ENCODE measurements at regions not wholly inside any gene's neighbourhood (a gene's known extent, or its start where the extent isn't known, plus 50 kb on each side); places are given as distances from the start of the nearest gene placed in this dataset.
"Not testable (repeated sequence)": the region's sequence is repeated elsewhere in the genome, so short reads cannot be mapped to it uniquely, and the experiment has no call there.

DNA sequence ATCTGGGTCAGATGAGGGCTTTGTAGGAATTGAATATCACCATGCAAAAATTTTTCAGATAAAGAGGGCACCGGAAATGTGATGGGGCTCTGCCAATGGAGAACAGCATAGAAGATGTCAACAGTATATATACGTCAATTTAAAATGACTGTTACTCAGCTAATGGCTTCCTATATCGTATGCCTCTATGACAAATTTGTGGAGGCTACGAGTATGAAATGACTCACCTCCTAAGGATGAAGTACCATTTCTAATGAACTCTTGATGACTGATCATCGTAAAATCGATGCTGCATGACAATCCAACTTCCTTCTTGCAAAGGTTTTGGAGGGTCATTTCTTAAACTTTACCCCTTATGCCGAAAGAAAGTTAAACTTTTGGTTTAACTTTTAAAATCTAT, 450.3 kb upstream of the ZP4 start:
- no peak overlapping the region for H3K27ac ChIP-seq
- TF ChIP-seq, protein P1, sequence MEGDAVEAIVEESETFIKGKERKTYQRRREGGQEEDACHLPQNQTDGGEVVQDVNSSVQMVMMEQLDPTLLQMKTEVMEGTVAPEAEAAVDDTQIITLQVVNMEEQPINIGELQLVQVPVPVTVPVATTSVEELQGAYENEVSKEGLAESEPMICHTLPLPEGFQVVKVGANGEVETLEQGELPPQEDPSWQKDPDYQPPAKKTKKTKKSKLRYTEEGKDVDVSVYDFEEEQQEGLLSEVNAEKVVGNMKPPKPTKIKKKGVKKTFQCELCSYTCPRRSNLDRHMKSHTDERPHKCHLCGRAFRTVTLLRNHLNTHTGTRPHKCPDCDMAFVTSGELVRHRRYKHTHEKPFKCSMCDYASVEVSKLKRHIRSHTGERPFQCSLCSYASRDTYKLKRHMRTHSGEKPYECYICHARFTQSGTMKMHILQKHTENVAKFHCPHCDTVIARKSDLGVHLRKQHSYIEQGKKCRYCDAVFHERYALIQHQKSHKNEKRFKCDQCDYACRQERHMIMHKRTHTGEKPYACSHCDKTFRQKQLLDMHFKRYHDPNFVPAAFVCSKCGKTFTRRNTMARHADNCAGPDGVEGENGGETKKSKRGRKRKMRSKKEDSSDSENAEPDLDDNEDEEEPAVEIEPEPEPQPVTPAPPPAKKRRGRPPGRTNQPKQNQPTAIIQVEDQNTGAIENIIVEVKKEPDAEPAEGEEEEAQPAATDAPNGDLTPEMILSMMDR (IDR thresholded peaks at IDR 0.05): no peak
- TF ChIP-seq ZFX (IDR thresholded peaks at IDR 0.05; ENCODE audit: borderline replicate concordance): no peak

DNA sequence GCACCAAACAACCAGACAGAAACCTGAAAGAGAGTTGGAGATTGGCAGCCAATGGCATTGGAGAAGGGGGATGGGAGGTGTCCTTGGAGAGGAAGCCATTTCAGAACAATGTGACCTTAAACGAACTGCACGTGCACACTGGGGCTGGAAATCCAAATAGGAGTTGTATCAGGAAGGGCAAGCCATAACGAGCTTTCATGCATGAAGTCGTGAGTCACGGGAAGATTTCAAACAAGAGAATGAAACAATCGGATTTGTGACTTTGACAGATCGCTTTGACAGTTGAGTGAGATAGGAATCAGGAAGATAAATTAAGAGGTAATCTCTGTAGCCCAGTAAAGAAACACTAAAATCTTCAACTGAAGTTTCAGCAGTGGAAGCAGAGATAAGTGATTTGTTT, 445.8 kb upstream of the ZP4 start:
- no peak for TF ChIP-seq ZFX (IDR thresholded peaks at IDR 0.05; ENCODE audit: borderline replicate concordance)
- TF ChIP-seq, protein P1 (IDR thresholded peaks at IDR 0.05): no peak
- no peak overlapping the region for H3K27ac ChIP-seq

DNA sequence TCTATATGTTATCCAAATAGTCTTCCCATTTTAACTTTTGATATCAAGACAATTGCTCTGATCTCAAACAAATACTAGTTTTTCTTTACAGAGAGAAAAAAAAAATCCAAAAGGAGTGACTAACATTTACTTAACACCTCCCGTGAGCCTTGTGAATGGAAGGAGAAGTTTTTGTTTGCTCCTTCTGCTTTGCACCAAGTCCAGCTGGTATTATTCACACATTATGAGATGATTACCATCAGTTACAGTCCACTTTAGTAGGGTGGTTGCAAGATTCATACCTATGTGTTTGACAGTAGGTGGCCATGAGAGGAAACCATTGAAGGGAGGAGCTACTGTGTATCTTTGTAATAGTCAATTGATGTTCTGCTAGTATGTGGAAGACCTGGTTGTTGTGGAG, 443.4 kb upstream of the ZP4 start:
- H3K27ac ChIP-seq: no peak overlapping the region
- TF ChIP-seq, protein P1 (IDR thresholded peaks at IDR 0.05): no peak
- no peak for TF ChIP-seq ZFX (IDR thresholded peaks at IDR 0.05; ENCODE audit: borderline replicate concordance)

DNA sequence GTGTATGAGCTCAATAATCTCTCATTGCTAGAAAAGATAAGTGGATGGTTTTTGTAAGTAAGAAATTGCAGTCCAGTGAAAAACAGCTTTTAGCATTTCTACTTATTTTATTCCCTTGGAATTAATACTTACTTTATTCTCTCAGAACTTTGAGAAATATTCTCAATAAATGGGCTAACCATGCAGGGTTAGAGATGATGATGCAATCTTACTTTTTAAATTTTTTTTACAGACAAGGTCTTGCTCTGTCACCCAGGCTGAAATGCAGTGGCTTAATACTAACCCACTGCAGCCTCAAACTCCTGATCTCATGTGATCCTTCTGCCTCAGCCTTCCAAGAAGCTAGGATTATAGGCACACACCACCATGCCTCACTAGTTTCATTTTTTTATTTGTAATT, 440.8 kb upstream of the ZP4 start:
- H3K27ac ChIP-seq: no peak overlapping the region
- no peak for TF ChIP-seq ZFX (IDR thresholded peaks at IDR 0.05; ENCODE audit: borderline replicate concordance)
- TF ChIP-seq, protein P1 (IDR thresholded peaks at IDR 0.05): no peak

DNA sequence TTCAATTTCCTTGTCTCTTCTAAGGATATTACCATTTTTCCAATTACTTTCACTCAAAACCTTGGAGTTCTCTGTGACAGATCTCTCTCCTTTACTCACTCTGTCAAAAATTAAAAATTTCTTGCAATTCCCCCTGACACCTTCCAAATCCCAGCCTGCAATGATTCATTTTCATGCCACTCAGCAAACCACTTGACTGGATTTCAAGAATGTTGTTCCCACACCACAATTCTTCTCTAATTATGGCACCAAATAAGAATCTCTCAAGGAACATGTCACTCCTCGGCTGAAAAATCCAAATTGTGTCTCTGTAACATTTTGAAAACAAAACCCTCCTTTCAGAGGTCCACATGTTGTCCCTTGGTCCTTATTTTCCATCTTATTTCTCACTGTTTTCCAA, 438.9 kb upstream of the ZP4 start:
- TF ChIP-seq, protein P1 (IDR thresholded peaks at IDR 0.05): no peak
- no peak for TF ChIP-seq ZFX (IDR thresholded peaks at IDR 0.05; ENCODE audit: borderline replicate concordance)
- H3K27ac ChIP-seq: no peak overlapping the region

DNA sequence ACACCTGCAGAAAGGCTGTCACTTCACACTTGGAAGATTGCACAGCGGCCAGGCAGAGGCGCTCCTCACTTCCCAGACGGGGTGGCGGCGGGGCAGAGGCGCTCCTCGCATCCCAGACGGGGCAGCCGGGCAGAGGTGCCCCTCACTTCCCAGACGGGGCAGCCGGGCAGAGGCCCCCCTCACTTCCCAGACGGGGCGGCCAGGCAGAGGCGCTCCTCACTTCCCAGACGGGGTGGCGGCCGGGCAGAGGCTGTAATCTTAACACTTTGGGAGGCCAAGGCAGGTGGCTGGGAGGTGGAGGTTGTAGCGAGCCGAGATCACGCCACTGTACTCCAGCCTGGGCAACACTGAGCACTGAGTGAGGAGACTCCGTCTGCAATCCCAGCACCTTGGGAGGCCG, 436.3 kb upstream of the ZP4 start:
- H3K27ac ChIP-seq: not testable (repeated sequence)

DNA sequence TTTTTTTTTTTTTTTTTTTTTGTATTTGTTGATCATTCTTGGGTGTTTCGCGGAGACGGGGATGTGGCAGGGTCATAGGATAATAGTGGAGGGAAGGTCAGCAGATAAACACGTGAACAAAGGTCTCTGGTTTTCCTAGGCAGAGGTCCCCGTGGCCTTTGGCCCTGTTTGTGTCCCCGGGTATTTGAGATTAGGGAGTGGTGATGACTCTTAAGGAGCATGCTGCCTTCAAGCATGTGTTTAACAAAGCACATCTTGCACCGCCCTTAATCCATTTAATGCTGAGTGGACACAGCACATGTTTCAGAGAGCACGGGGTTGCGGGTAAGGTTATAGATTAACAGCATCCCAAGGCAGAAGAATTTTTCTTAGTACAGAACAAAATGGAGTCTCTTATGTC, 435.8 kb upstream of the ZP4 start:
- H3K27ac ChIP-seq: not testable (repeated sequence)

DNA sequence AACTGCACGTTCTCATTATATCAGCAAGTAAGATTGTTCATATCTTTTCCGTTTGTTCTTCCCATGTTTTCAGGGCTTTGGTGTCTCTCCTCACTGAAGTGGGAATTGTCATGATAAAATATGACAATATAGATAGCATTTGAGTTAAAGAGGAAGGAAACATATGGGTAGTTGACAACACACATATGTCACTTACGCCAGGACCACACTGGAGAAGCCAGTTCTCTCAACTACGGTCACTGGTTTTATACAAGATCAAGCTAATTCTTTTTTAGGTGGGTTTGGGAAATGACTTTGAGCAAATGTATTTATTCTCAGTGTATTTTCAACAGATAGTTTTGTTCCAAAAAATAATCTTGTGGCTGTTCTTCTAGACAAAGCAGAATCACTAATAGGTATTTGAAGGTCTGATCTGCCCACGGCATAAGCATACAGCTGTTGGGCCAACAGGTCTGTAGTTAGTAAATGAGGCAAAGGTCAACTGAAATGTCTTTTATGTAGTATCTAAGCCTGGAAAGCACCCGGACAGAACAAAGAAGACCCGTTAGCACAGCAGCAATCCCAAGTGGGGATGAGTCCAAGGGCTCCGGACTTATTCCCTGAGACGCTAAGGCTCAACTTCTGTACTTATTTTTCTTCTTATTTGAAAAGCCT, 433.6 kb upstream of the ZP4 start:
- H3K27ac ChIP-seq: no peak overlapping the region
- TF ChIP-seq, protein P1 (IDR thresholded peaks at IDR 0.05): no peak
- TF ChIP-seq ZFX (IDR thresholded peaks at IDR 0.05; ENCODE audit: borderline replicate concordance): no peak

Measured in 22Rv1 (cell line).